Body of pancreas (tissue), 4 donors: ENCODE measurements at regions not wholly inside any gene's neighbourhood (a gene's known extent, or its start where the extent isn't known, plus 50 kb on each side); places are given as distances from the start of the nearest gene placed in this dataset.

Experiments used
- ATAC-seq: fragments of 150-250 bp; one replicate; pipeline ENCODE4 v1.9.1; 2016
- DNase-seq, 4 donors: peaks; one replicate each; pipeline ENCODE4 v3.0.0-alpha.2; 2019
- H3K27ac ChIP-seq, 4 donors: fragments of 200-600 bp; sonication (generic); 1 replicate in 3 of 4; 2 replicates in 1 of 4; pipeline versions ENCODE4 v1.5.1 to v1.6.1; 2016 to 2019; ENCODE audit warnings: mild to moderate bottlenecking in 1 of 4, mixed read lengths in 1 of 4, moderate library complexity in 1 of 4
- H3K27me3 ChIP-seq, 2 donors: fragments of 200-600 bp; sonication (generic); one replicate each; pipeline ENCODE4 v1.6.0; 2016; ENCODE audit warnings: mild to moderate bottlenecking in 1 of 2
- H3K36me3 ChIP-seq, 2 donors: fragments of 200-600 bp; sonication (generic); replicated peaks in 1 of 2; 2 replicates each; pipeline ENCODE4 v1.5.1; 2016; ENCODE audit warnings: low read depth in 2 of 2; ENCODE audit not compliant: insufficient read depth in 1 of 2
- H3K4me1 ChIP-seq: fragments of 200-600 bp; sonication (generic); one replicate; pipeline ENCODE4 v1.6.0; 2016
- H3K4me3 ChIP-seq, 2 donors: fragments of 200-600 bp; sonication (generic); 1 replicate in 1 of 2; 2 replicates in 1 of 2; pipeline ENCODE4 v1.5.1; 2016 to 2019
- H3K9me3 ChIP-seq, 3 donors: fragments of 200-600 bp; sonication (generic); 1 replicate in 2 of 3; 2 replicates in 1 of 3; pipeline ENCODE4 v1.5.1; 2016
- CTCF ChIP-seq, 7 experiments: fragments of 450-650 bp in 4 of 7; fragments of 200-600 bp in 3 of 7; sonication (generic) in 3 of 7; IDR thresholded peaks; one replicate each; pipeline ENCODE4 v1.5.1; 2016 to 2019; ENCODE audit warnings: antibody characterized with exemption in 7 of 7
- POLR2A ChIP-seq, 3 donors: fragments of 450-650 bp; IDR thresholded peaks; one replicate each; pipeline ENCODE4 v1.6.1; 2016; ENCODE audit warnings: antibody characterized with exemption in 3 of 3, mild to moderate bottlenecking in 2 of 3
- WGBS, 2 donors: methylation state at CpG; one replicate each; pipeline ENCODE4 v1.1.5; 2017; 5-methylcytosine and 5-hydroxymethylcytosine counted together
- intact Hi-C: fragments of 100-400 bp; cut with DNase I; formaldehyde crosslinking; loops from one replicate; pipeline ENCODE4 v1.15.1; 2023

- ATAC-seq = no peak
- no peaks in the 10 kb centered on the region for H3K4me1 ChIP-seq
- DNase-seq = no peak
- no peak overlapping the region for H3K27ac ChIP-seq
- TF ChIP-seq CTCF (IDR thresholded peaks at IDR 0.05) (no peak), POLR2A (IDR thresholded peaks at IDR 0.05) (no peak)
- H3K36me3 ChIP-seq = no peaks in the 10 kb centered on the region
- 28 to 32% methylated on average over 5 of the region's 5 CpGs for WGBS, 2 donors
- H3K4me3 ChIP-seq = no peak overlapping the region
- no peaks in the 10 kb centered on the region for H3K9me3 ChIP-seq
- intact Hi-C loops = no loop called here
- H3K27me3 ChIP-seq = no peaks in the 10 kb centered on the region
Measured at GRCh38 chr13:97780486-97780885, 173.0 kb upstream of the IPO5 start.

GRCh38 chr13:97781891-97782305 is 171.6 kb upstream of the IPO5 start:
- no peak for DNase-seq
- no peaks in the 10 kb centered on the region for H3K9me3 ChIP-seq
- intact Hi-C loops = no loop called here
- ATAC-seq = no peak
- H3K4me1 ChIP-seq = no peaks in the 10 kb centered on the region
- TF ChIP-seq CTCF (IDR thresholded peaks at IDR 0.05) (no peak), POLR2A (IDR thresholded peaks at IDR 0.05) (no peak)
- H3K36me3 ChIP-seq = no peaks in the 10 kb centered on the region
- H3K4me3 ChIP-seq = no peak overlapping the region
- H3K27ac ChIP-seq = no peak overlapping the region
- WGBS, 2 donors = 87 to 93% methylated on average over 2 of the region's 2 CpGs
- no peaks in the 10 kb centered on the region for H3K27me3 ChIP-seq

- 64 to 67% methylated on average over 1 of the region's 1 CpG for WGBS, 2 donors
- DNase-seq (no peak), ATAC-seq (no peak)
- no peaks in the 10 kb centered on the region for H3K4me1 ChIP-seq
- H3K27me3 ChIP-seq = no peaks in the 10 kb centered on the region
- no peaks in the 10 kb centered on the region for H3K36me3 ChIP-seq
- intact Hi-C loops = no loop called here
- no peaks in the 10 kb centered on the region for H3K9me3 ChIP-seq
- TF ChIP-seq POLR2A (IDR thresholded peaks at IDR 0.05) (no peak), CTCF (IDR thresholded peaks at IDR 0.05) (no peak)
- no peak overlapping the region for H3K27ac ChIP-seq
- H3K4me3 ChIP-seq = no peak overlapping the region
Measured at GRCh38 chr13:97786510-97786909, 167.0 kb upstream of the IPO5 start.

- DNase-seq (no peak), ATAC-seq (no peak)
- no peaks in the 10 kb centered on the region for H3K36me3 ChIP-seq
- intact Hi-C loops = no loop called here
- no peak overlapping the region for H3K27ac ChIP-seq
- no peaks in the 10 kb centered on the region for H3K27me3 ChIP-seq
- WGBS, 2 donors = 59% methylated on average over 4 of the region's 4 CpGs
- no peak overlapping the region for H3K4me3 ChIP-seq
- no peak for TF ChIP-seq POLR2A (IDR thresholded peaks at IDR 0.05)
- no peak for TF ChIP-seq CTCF (IDR thresholded peaks at IDR 0.05)
- peaks cover 0 to 19% (median 0%) of the 10 kb centered on the region in 3 donors for H3K9me3 ChIP-seq
- no peaks in the 10 kb centered on the region for H3K4me1 ChIP-seq
Measured at GRCh38 chr13:97797553-97797952, 155.9 kb upstream of the IPO5 start.

GRCh38 chr13:97798171-97798821 is 155.2 kb upstream of the IPO5 start:
- no peaks in the 10 kb centered on the region for H3K4me1 ChIP-seq
- no peak overlapping the region for H3K4me3 ChIP-seq
- H3K36me3 ChIP-seq = no peaks in the 10 kb centered on the region
- H3K27me3 ChIP-seq = no peaks in the 10 kb centered on the region
- no peak overlapping the region for H3K27ac ChIP-seq
- peaks cover 0 to 12% (median 0%) of the 10 kb centered on the region in 3 donors for H3K9me3 ChIP-seq
- intact Hi-C loops = no loop called here
- ATAC-seq (no peak), DNase-seq (no peak)
- 76 to 80% methylated on average over 7 of the region's 7 CpGs for WGBS, 2 donors
- TF ChIP-seq CTCF (IDR thresholded peaks at IDR 0.05) = no peak
- no peak for TF ChIP-seq POLR2A (IDR thresholded peaks at IDR 0.05)
